H1 (cell line): ENCODE measurements at regions not wholly inside any gene's neighbourhood (a gene's known extent, or its start where the extent isn't known, plus 50 kb on each side); places are given as distances from the start of the nearest gene placed in this dataset.

Source experiments
- CTCF ChIA-PET: fragments of 300-600 bp; sonication (Branson Sonifier 250); formaldehyde crosslinking; loops from one replicate; lab custom pipeline; 2021; ENCODE audit not compliant: partially characterized antibody; lab: Charles Lee
- POLR2A ChIA-PET: fragments of 300-600 bp; sonication (Branson Sonifier 250); formaldehyde crosslinking; loops from one replicate; lab custom pipeline; 2021; ENCODE audit warnings: inconsistent platforms; ENCODE audit not compliant: partially characterized antibody; lab: Charles Lee
- DNase-seq, 2 experiments: peaks; one replicate each; pipeline versions ENCODE4 v3.0.0 to v3.0.0-alpha.2; 2010 to 2022; ENCODE audit warnings: low spot score in 2 of 2, low read depth in 1 of 2, mixed read lengths in 1 of 2
- FAIRE-seq: peaks from 2 replicates; lab custom pipeline; 2011; peaks lifted over from hg19 to GRCh38; lab: Jason Lieb, UNC
- H2AFZ ChIP-seq: 2 replicates; pipeline ENCODE4 v1.8.1; 2012; ENCODE audit warnings: low read length, inconsistent platforms
- H2AK5ac ChIP-seq: 2 replicates; pipeline ENCODE4 v1.6.1; 2013; ENCODE audit warnings: low read depth, low read length
- H2BK120ac ChIP-seq: replicated peaks from 2 replicates; pipeline ENCODE3; 2013; ENCODE audit warnings: low read depth, low read length, inconsistent platforms
- H2BK12ac ChIP-seq: 2 replicates; pipeline ENCODE4 v1.6.1; 2013; ENCODE audit warnings: low read depth, low read length
- H2BK15ac ChIP-seq: 2 replicates; pipeline ENCODE4 v1.6.1; 2013; ENCODE audit warnings: low read length
- H2BK20ac ChIP-seq: 2 replicates; pipeline ENCODE4 v1.6.1; 2013; ENCODE audit warnings: low read length
- H2BK5ac ChIP-seq: 2 replicates; pipeline ENCODE4 v1.6.1; 2013; ENCODE audit warnings: low read depth, low read length
- H3K14ac ChIP-seq: 2 replicates; pipeline ENCODE4 v1.6.1; 2013; ENCODE audit warnings: inconsistent platforms; ENCODE audit not compliant: insufficient read length
- H3K18ac ChIP-seq: 2 replicates; pipeline ENCODE4 v1.6.1; 2013; ENCODE audit warnings: low read length; ENCODE audit errors: extremely low read depth
- H3K23ac ChIP-seq: 2 replicates; pipeline ENCODE4 v1.6.1; 2013; ENCODE audit warnings: inconsistent platforms; ENCODE audit not compliant: insufficient read length
- H3K23me2 ChIP-seq: 2 replicates; pipeline ENCODE4 v1.6.1; 2013; ENCODE audit warnings: low read depth, low read length
- H3K27ac ChIP-seq: 2 replicates; pipeline ENCODE4 v1.6.1; 2011; ENCODE audit warnings: low read depth, low read length, inconsistent platforms
- H3K27me3 ChIP-seq, 4 experiments: replicated peaks in 1 of 4; 1 replicate in 1 of 4; 2 replicates in 3 of 4; pipeline versions ENCODE4 v1.6.1 to v1.8.1; 2011 to 2013; ENCODE audit warnings: low read length in 3 of 4, mild to moderate bottlenecking in 3 of 4, inconsistent platforms in 2 of 4, mixed read lengths in 2 of 4, moderate library complexity in 1 of 4; ENCODE audit not compliant: control insufficient read depth in 3 of 4, insufficient read depth in 3 of 4; ENCODE audit errors: extremely low read depth in 1 of 4
- H3K36me3 ChIP-seq, 4 experiments: 2 replicates each; pipeline versions ENCODE4 v1.6.1 to v1.8.1; 2011 to 2013; ENCODE audit warnings: mild to moderate bottlenecking in 4 of 4, low read length in 3 of 4, moderate library complexity in 2 of 4, control low read depth in 1 of 4, inconsistent platforms in 1 of 4; ENCODE audit not compliant: insufficient read depth in 4 of 4, control insufficient read depth in 2 of 4
- H3K4ac ChIP-seq: replicated peaks from 2 replicates; pipeline ENCODE3; 2013; ENCODE audit warnings: low read length, low read depth, mixed read lengths, inconsistent platforms; ENCODE audit not compliant: insufficient read length
- H3K4me1 ChIP-seq, 4 experiments: replicated peaks in 1 of 4; 1 replicate in 1 of 4; 2 replicates in 3 of 4; pipeline versions ENCODE4 v1.6.1 to v1.8.1; 2011 to 2013; ENCODE audit warnings: low read length in 3 of 4, inconsistent platforms in 2 of 4, mixed read lengths in 1 of 4; ENCODE audit not compliant: insufficient read depth in 4 of 4, control insufficient read depth in 3 of 4
- H3K4me2 ChIP-seq, 2 experiments: 2 replicates each; pipeline versions ENCODE4 v1.6.1 to v1.8.1; 2011 to 2013; ENCODE audit warnings: low read depth in 2 of 2, low read length in 2 of 2, control low read depth in 1 of 2, inconsistent platforms in 1 of 2, mild to moderate bottlenecking in 1 of 2; ENCODE audit not compliant: insufficient read depth in 1 of 2
- H3K4me3 ChIP-seq, 4 experiments: fragments of 200-600, 300-600 bp in 1 of 4; sonication (generic), shearing (Covaris generic), sonication (Bioruptor Twin) in 1 of 4; 2 replicates each; pipeline versions ENCODE4 v1.5.1 to v1.8.1; 2011 to 2016; ENCODE audit warnings: low read length in 4 of 4, low read depth in 3 of 4, control low read depth in 2 of 4, inconsistent platforms in 2 of 4, mild to moderate bottlenecking in 2 of 4, mixed read lengths in 1 of 4, moderate library complexity in 1 of 4; ENCODE audit not compliant: insufficient read depth in 2 of 4; ENCODE audit errors: extremely low read depth in 1 of 4
- H3K56ac ChIP-seq: replicated peaks from 2 replicates; pipeline ENCODE3; 2013; ENCODE audit warnings: low read depth, mild to moderate bottlenecking, mixed read lengths, low read length, inconsistent platforms; ENCODE audit not compliant: insufficient read length
- H3K79me1 ChIP-seq: 2 replicates; pipeline ENCODE4 v1.6.1; 2013; ENCODE audit warnings: low read depth, low read length, control low read depth
- H3K79me2 ChIP-seq, 2 experiments: 2 replicates each; pipeline versions ENCODE4 v1.6.1 to v1.8.1; 2012 to 2013; ENCODE audit warnings: low read length in 2 of 2, mild to moderate bottlenecking in 2 of 2, inconsistent platforms in 1 of 2; ENCODE audit not compliant: insufficient read depth in 2 of 2, control insufficient read depth in 1 of 2
- H3K9ac ChIP-seq, 4 experiments: replicated peaks in 1 of 4; 1 replicate in 1 of 4; 2 replicates in 3 of 4; pipeline versions ENCODE4 v1.6.1 to v1.8.1; 2011 to 2013; ENCODE audit warnings: low read depth in 3 of 4, low read length in 3 of 4, control low read depth in 2 of 4, mild to moderate bottlenecking in 2 of 4, moderate library complexity in 2 of 4, inconsistent platforms in 1 of 4; ENCODE audit errors: extremely low read depth in 1 of 4
- H3K9me3 ChIP-seq, 2 experiments: 2 replicates each; pipeline versions ENCODE4 v1.6.1 to v1.8.1; 2012 to 2013; ENCODE audit warnings: mild to moderate bottlenecking in 2 of 2, moderate library complexity in 2 of 2, control low read depth in 1 of 2, inconsistent platforms in 1 of 2, low read depth in 1 of 2, low read length in 1 of 2, mixed read lengths in 1 of 2; ENCODE audit not compliant: insufficient read depth in 2 of 2
- H4K20me1 ChIP-seq, 2 experiments: replicated peaks in 1 of 2; 2 replicates each; pipeline versions ENCODE3 to v1.8.1; 2011 to 2013; ENCODE audit warnings: inconsistent platforms in 2 of 2, low read length in 2 of 2, mild to moderate bottlenecking in 1 of 2; ENCODE audit not compliant: insufficient read depth in 2 of 2, control insufficient read depth in 1 of 2
- H4K5ac ChIP-seq: 2 replicates; pipeline ENCODE4 v1.6.1; 2013; ENCODE audit warnings: low read length, low read depth, mixed read lengths, inconsistent platforms; ENCODE audit not compliant: insufficient read length
- H4K8ac ChIP-seq: 2 replicates; pipeline ENCODE4 v1.8.0; 2013; ENCODE audit warnings: mild to moderate bottlenecking, moderate library complexity, low read length, inconsistent platforms; ENCODE audit not compliant: insufficient read depth; ENCODE audit errors: extremely low read depth
- H4K91ac ChIP-seq: replicated peaks from 2 replicates; pipeline ENCODE3; 2013; ENCODE audit warnings: low read length, mixed read lengths, inconsistent platforms; ENCODE audit not compliant: insufficient read length
- CBX5 ChIP-seq: fragments of 300-800, 300-1000 bp; sonication (generic); IDR thresholded peaks from 2 replicates; pipeline ENCODE4 v1.7.1; 2016; ENCODE audit warnings: antibody characterized with exemption, low read length, low read depth
- WGBS, 2 experiments: shearing (Covaris generic) in 1 of 2; methylation state at CpG; one replicate each; pipeline versions ENCODE4 v1.1.6 to v1.1.7; 2013 to 2015; ENCODE audit warnings: low lambda C conversion rate in 2 of 2, mixed read lengths in 2 of 2, inconsistent platforms in 1 of 2, low coverage in 1 of 2, missing lambda C conversion rate in 1 of 2; ENCODE audit not compliant: insufficient replicate concordance in 2 of 2, insufficient coverage in 1 of 2, insufficient read length in 1 of 2; ENCODE audit errors: extremely low coverage in 1 of 2, missing lambda C conversion rate in 1 of 2; 5-methylcytosine and 5-hydroxymethylcytosine counted together
- TF ChIP-seq, protein P1 (sequence below), 3 experiments: IDR thresholded peaks; 1 replicate in 2 of 3; 2 replicates in 1 of 3; pipeline versions ENCODE4 v1.5.1 to v1.6.1; 2011; ENCODE audit warnings: low read length in 3 of 3, mild to moderate bottlenecking in 3 of 3, inconsistent platforms in 2 of 3, low read depth in 1 of 3, moderate library complexity in 1 of 3; ENCODE audit not compliant: insufficient read depth in 1 of 3; ENCODE audit errors: control extremely low read depth in 1 of 3

DNA sequence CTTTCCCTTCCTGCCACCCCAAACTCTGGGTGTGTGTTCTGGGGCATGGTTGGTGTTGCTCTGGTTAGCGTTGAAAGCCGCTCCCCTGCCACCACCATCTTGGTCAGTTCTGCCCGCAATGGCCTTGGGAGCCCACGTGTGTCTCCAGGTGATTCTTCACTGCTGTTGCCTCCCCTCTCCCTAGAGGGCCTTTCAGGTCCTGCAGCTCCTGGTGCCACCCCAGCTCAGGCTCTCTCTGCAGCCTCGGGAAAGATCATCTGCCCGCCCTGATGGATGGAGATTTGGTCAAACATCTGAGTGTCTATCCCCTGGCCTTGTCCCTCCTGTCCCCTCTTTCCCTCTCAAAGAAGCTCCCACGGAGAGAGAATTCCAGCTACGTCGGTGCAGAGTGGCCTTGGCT, 241.3 kb downstream of the RBFOX3 start:
- H4K20me1 ChIP-seq: peaks cover 0 to 7% of the 10 kb centered on the region in 2 experiments
- H2BK12ac ChIP-seq: no peak overlapping the region
- H3K27me3 ChIP-seq: no peaks in the 10 kb centered on the region; a peak in 1 of 7 replicates
- no peaks in the 10 kb centered on the region for H3K79me1 ChIP-seq
- no peak overlapping the region for H4K8ac ChIP-seq
- H3K9ac ChIP-seq: no peak overlapping the region
- TF ChIP-seq, protein P1, sequence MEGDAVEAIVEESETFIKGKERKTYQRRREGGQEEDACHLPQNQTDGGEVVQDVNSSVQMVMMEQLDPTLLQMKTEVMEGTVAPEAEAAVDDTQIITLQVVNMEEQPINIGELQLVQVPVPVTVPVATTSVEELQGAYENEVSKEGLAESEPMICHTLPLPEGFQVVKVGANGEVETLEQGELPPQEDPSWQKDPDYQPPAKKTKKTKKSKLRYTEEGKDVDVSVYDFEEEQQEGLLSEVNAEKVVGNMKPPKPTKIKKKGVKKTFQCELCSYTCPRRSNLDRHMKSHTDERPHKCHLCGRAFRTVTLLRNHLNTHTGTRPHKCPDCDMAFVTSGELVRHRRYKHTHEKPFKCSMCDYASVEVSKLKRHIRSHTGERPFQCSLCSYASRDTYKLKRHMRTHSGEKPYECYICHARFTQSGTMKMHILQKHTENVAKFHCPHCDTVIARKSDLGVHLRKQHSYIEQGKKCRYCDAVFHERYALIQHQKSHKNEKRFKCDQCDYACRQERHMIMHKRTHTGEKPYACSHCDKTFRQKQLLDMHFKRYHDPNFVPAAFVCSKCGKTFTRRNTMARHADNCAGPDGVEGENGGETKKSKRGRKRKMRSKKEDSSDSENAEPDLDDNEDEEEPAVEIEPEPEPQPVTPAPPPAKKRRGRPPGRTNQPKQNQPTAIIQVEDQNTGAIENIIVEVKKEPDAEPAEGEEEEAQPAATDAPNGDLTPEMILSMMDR (IDR thresholded peaks at IDR 0.05; ENCODE audit: control extremely low read depth in 1 of 3, insufficient read depth in 1 of 3, low read depth in 1 of 3, low read length in 3 of 3): peak in 1 of 3 experiments; percentile 17; a peak in 1 of 4 replicates
- TF ChIP-seq CBX5: no peak
- no peaks in the 10 kb centered on the region for H3K79me2 ChIP-seq
- WGBS, 2 experiments: 84% methylated on average over 9 of the region's 9 CpGs; no CpG with 5 or more reads in 1 of the 2 experiments
- H4K5ac ChIP-seq: no peak overlapping the region
- no peak overlapping the region for H3K23ac ChIP-seq
- POLR2A ChIA-PET: no interaction called here
- no peak overlapping the region for H2BK120ac ChIP-seq
- no peak overlapping the region for H3K27ac ChIP-seq
- no peak overlapping the region for H2BK15ac ChIP-seq
- H3K14ac ChIP-seq: no peak overlapping the region
- no peaks in the 10 kb centered on the region for H3K36me3 ChIP-seq
- no peak overlapping the region for H2BK5ac ChIP-seq
- DNase-seq (no peak), FAIRE-seq (no peak)
- no peak overlapping the region for H2AFZ ChIP-seq
- CTCF ChIA-PET: interaction anchor here (1.7 kb wide), 1 partner anchor 22 kb away, joined by 6 read pairs; no protein-coding TSS in a partner anchor
- no peaks in the 10 kb centered on the region for H3K23me2 ChIP-seq
- H3K56ac ChIP-seq: no peak overlapping the region
- H3K4me3 ChIP-seq: no peak overlapping the region
- no peak overlapping the region for H2BK20ac ChIP-seq
- H3K4me1 ChIP-seq: peaks cover 0 to 3% (median under 1%) of the 10 kb centered on the region in 4 experiments; a peak in 2 of 7 replicates
- no peak overlapping the region for H3K4ac ChIP-seq
- no peak overlapping the region for H4K91ac ChIP-seq
- no peaks in the 10 kb centered on the region for H3K9me3 ChIP-seq
- no peak overlapping the region for H3K18ac ChIP-seq
- H3K4me2 ChIP-seq: no peak overlapping the region
- H2AK5ac ChIP-seq: no peak overlapping the region
